Colonic mucosa (tissue), 4 donors: ENCODE measurements at regions not wholly inside any gene's neighbourhood (a gene's known extent, or its start where the extent isn't known, plus 50 kb on each side); places are given as distances from the start of the nearest gene placed in this dataset.

Source experiments
- DNase-seq: peaks from one replicate; pipeline ENCODE4 v3.0.0-alpha.2; 2020
- H3K27ac ChIP-seq: fragments of 200-600 bp; one replicate; pipeline ENCODE4 v1.8.0; 2021
- H3K27me3 ChIP-seq: fragments of 200-600 bp; one replicate; pipeline ENCODE4 v1.8.0; 2021
- H3K36me3 ChIP-seq: fragments of 200-600 bp; one replicate; pipeline ENCODE4 v1.8.0; 2021
- H3K4me1 ChIP-seq: fragments of 200-600 bp; one replicate; pipeline ENCODE4 v1.8.0; 2021; ENCODE audit warnings: mild to moderate bottlenecking
- H3K4me3 ChIP-seq: fragments of 200-600 bp; one replicate; pipeline ENCODE4 v1.8.0; 2021
- H3K9ac ChIP-seq, 2 donors: one replicate each; pipeline ENCODE4 v1.7.0; 2013; ENCODE audit warnings: control low read depth in 2 of 2, low read depth in 2 of 2, low read length in 2 of 2
- H3K9me3 ChIP-seq: fragments of 200-600 bp; one replicate; pipeline ENCODE4 v1.8.0; 2021
- CTCF ChIP-seq: fragments of 200-600 bp; IDR thresholded peaks from one replicate; pipeline ENCODE4 v1.8.0; 2022; ENCODE audit warnings: antibody characterized with exemption, mild to moderate bottlenecking
- intact Hi-C: fragments of 100-400 bp; cut with DNase I; formaldehyde crosslinking; loops from one replicate; pipeline ENCODE4 v1.14.1; 2022
- donor health status: healthy.
- donor health status: DM: no; HTN: no; CAD: no.
- donor health status: DM: no; HTN: no; CAD: no.

- H3K27ac ChIP-seq = no peak overlapping the region
- intact Hi-C loops = no loop called here
- no peak for DNase-seq
- no peaks in the 10 kb centered on the region for H3K36me3 ChIP-seq
- H3K27me3 ChIP-seq = no peaks in the 10 kb centered on the region
- H3K4me1 ChIP-seq = no peaks in the 10 kb centered on the region
- no peaks in the 10 kb centered on the region for H3K9me3 ChIP-seq
- no peak overlapping the region for H3K4me3 ChIP-seq
- no peak overlapping the region for H3K9ac ChIP-seq
- no peak for TF ChIP-seq CTCF
Observed at GRCh38 chr3:59551834-59552233, 502.0 kb upstream of the CFAP20DC start.

DNA sequence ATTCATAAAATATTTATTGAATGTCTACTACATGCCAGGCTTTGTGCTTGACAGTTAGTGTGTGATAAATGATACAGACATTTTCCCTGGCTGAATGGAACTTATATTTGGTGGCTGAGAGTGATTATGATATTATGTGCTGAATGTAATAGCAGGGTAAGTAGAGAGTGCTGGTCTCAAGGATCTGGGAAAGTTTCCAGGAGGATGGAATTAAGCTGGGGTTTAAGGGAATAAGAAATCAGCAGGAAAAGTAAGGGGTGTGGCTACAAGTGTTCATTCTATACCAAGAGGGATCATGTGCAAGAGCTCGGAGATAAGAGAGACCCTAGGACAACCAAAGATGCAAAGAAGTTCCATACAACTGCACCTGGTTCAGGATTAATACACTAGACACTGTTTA, 500.1 kb upstream of the CFAP20DC start:
- Histone ChIP-seq H3K4me3 (no peak overlapping the region), H3K27ac (no peak overlapping the region), H3K36me3 (no peaks in the 10 kb centered on the region), H3K4me1 (no peaks in the 10 kb centered on the region), H3K9me3 (no peaks in the 10 kb centered on the region), H3K27me3 (no peaks in the 10 kb centered on the region), H3K9ac (no peak overlapping the region)
- no peak for DNase-seq
- intact Hi-C loops = no loop called here
- no peak for TF ChIP-seq CTCF

GRCh38 chr3:59547874-59548273, 498.0 kb upstream of the CFAP20DC start:
- no peak for DNase-seq
- no peak for TF ChIP-seq CTCF
- intact Hi-C loops = no loop called here

DNA sequence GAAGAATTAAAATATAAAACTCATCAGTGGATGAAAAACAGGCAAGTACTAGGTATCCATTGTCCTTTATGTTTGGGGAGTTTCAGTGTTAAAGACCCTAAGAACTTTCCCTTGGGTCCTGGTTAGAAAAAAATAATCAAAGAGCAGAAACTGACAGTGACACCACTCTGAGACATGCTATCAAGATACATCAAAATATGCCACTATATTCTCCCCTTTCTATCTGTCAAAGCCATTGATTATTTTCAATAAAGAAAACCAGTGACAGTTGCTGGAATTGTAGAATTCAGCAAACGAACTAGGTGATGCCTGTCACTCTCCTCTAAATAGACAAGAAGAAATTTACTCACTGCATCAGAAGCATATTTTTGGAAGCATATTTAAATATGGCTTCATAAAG, 496.7 kb upstream of the CFAP20DC start:
- DNase-seq = no peak
- no peaks in the 10 kb centered on the region for H3K27me3 ChIP-seq

More at GRCh38 chr3:59547874-59548273, 498.0 kb upstream of the CFAP20DC start:
- no peak overlapping the region for H3K4me3 ChIP-seq
- no peak overlapping the region for H3K9ac ChIP-seq
- no peaks in the 10 kb centered on the region for H3K27me3 ChIP-seq
- no peak overlapping the region for H3K27ac ChIP-seq
- no peaks in the 10 kb centered on the region for H3K4me1 ChIP-seq
- H3K36me3 ChIP-seq = no peaks in the 10 kb centered on the region
- H3K9me3 ChIP-seq = no peaks in the 10 kb centered on the region

DNA sequence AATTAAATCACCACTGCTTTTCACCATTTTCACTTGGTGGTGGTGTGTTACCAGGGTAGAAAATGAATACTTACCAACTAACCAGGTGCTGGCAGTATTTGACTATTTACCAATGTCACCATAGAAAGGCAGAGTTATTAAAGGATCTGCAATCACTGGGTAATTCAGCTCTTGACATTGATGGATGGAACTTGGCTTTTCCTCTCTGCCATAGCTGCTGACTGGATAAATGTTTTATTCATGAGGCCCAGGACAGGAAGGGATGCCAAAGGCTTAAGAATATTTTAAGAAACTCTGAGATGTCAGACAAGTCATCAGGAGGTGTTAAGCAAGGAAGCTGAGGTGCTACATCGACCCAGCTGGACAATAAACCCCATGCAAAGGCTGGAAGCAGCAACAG, 495.5 kb upstream of the CFAP20DC start:
- DNase-seq = no peak
- H3K4me3 ChIP-seq = no peak overlapping the region
- no peaks in the 10 kb centered on the region for H3K36me3 ChIP-seq
- no peak for TF ChIP-seq CTCF
- H3K27me3 ChIP-seq = no peaks in the 10 kb centered on the region
- no peaks in the 10 kb centered on the region for H3K4me1 ChIP-seq
- intact Hi-C loops = no loop called here
- H3K9me3 ChIP-seq = no peaks in the 10 kb centered on the region
- no peak overlapping the region for H3K9ac ChIP-seq
- no peak overlapping the region for H3K27ac ChIP-seq

More for the DNA sequence above, 496.7 kb upstream of the CFAP20DC start:
- Histone ChIP-seq H3K4me1 (no peaks in the 10 kb centered on the region), H3K9me3 (no peaks in the 10 kb centered on the region), H3K9ac (no peak overlapping the region), H3K4me3 (no peak overlapping the region), H3K36me3 (no peaks in the 10 kb centered on the region), H3K27ac (no peak overlapping the region)
- intact Hi-C loops = no loop called here
- TF ChIP-seq CTCF = no peak

- intact Hi-C loops = no loop called here
- H3K36me3 ChIP-seq = no peaks in the 10 kb centered on the region
- no peaks in the 10 kb centered on the region for H3K4me1 ChIP-seq
- no peak for DNase-seq
- no peak overlapping the region for H3K9ac ChIP-seq
- no peaks in the 10 kb centered on the region for H3K9me3 ChIP-seq
- H3K27ac ChIP-seq = no peak overlapping the region
- no peak overlapping the region for H3K4me3 ChIP-seq
- no peaks in the 10 kb centered on the region for H3K27me3 ChIP-seq
- TF ChIP-seq CTCF = no peak
Observed at GRCh38 chr3:59542276-59542675, 492.5 kb upstream of the CFAP20DC start.
